HCT116 (cell line): ENCODE measurements at regions not wholly inside any gene's neighbourhood (a gene's known extent, or its start where the extent isn't known, plus 50 kb on each side); places are given as distances from the start of the nearest gene placed in this dataset.

Experiments
- ATAC-seq: fragments of 200-7000 bp; cut with Tn5 transposase; 2 replicates; pipeline ENCODE4 v1.9.1; 2020; ENCODE audit warnings: mild to moderate bottlenecking, moderate library complexity
- BruUV-seq: library from RNA; stranded (reverse); fragments of 400-500 nt; replicated peaks from 2 replicates; lab custom pipeline; 2021; lab: Mats Ljungman, UMichigan
- CTCF ChIA-PET: fragments of 300-600 bp; sonication (Branson Sonifier 250); formaldehyde crosslinking; loops from one replicate; lab custom pipeline; 2021; ENCODE audit warnings: antibody characterized with exemption; lab: Charles Lee
- POLR2A ChIA-PET: fragments of 300-600, 350-600 bp; sonication (Branson Sonifier 250); formaldehyde crosslinking; loops from one replicate; lab custom pipeline; 2021; ENCODE audit warnings: antibody characterized with exemption; lab: Charles Lee
- RAD21 ChIA-PET, 2 experiments: fragments of 300-600 bp; sonication (Branson Sonifier 250); formaldehyde crosslinking; loops; one replicate each; lab custom pipeline; 2023; ENCODE audit warnings: low total read pairs in 2 of 2; ENCODE audit not compliant: uncharacterized antibody in 2 of 2, unreplicated experiment in 2 of 2, low non-redundant PET in 1 of 2; lab: Charles Lee
- DNase-seq: peaks from one replicate; pipeline ENCODE4 v3.0.0-alpha.2; 2010; ENCODE audit warnings: low read depth, low spot score
- H2AFZ ChIP-seq: fragments of 200-600 bp; shearing (Covaris generic), sonication (generic); 2 replicates; pipeline ENCODE4 v1.6.1; 2017; ENCODE audit warnings: low read depth, mixed run types, mixed read lengths, antibody characterized with exemption, low read length; ENCODE audit not compliant: poor library complexity, severe bottlenecking
- H3K27ac ChIP-seq: 2 replicates; pipeline ENCODE4 v1.5.1; 2012; ENCODE audit warnings: low read depth, low read length
- H3K27me3 ChIP-seq: fragments of 200-600 bp; sonication (generic); 2 replicates; pipeline ENCODE4 v1.6.1; 2016; ENCODE audit warnings: mixed run types, low read length, mixed read lengths; ENCODE audit not compliant: insufficient read depth
- H3K36me3 ChIP-seq, 2 experiments: fragments of 200-500 bp in 1 of 2; fragments of 200-600 bp in 1 of 2; sonication (Bioruptor generic) in 1 of 2; sonication (generic) in 1 of 2; 2 replicates each; pipeline versions ENCODE4 v1.5.1 to v1.6.1; 2014 to 2016; ENCODE audit warnings: low read length in 2 of 2, inconsistent platforms in 1 of 2, mixed read lengths in 1 of 2, mixed run types in 1 of 2; ENCODE audit not compliant: insufficient read depth in 2 of 2, control insufficient read depth in 1 of 2
- H3K4me1 ChIP-seq, 2 experiments: fragments of 200-600 bp in 1 of 2; sonication (generic) in 1 of 2; 2 replicates each; pipeline versions ENCODE4 v1.5.1 to v1.6.1; 2012 to 2017; ENCODE audit warnings: low read length in 2 of 2, inconsistent platforms in 1 of 2, mild to moderate bottlenecking in 1 of 2, mixed read lengths in 1 of 2, mixed run types in 1 of 2, moderate library complexity in 1 of 2; ENCODE audit not compliant: insufficient read depth in 2 of 2, control insufficient read depth in 1 of 2
- H3K4me2 ChIP-seq: fragments of 200-600 bp; sonication (generic); 2 replicates; pipeline ENCODE4 v1.6.1; 2017; ENCODE audit warnings: mixed run types, low read length, mixed read lengths
- H3K4me3 ChIP-seq, 2 experiments: fragments of 200-600 bp in 1 of 2; sonication (generic) in 1 of 2; replicated peaks in 1 of 2; 2 replicates each; pipeline ENCODE4 v1.5.1; 2011 to 2016; ENCODE audit warnings: low read length in 2 of 2, control low read depth in 1 of 2, low read depth in 1 of 2, mild to moderate bottlenecking in 1 of 2, mixed read lengths in 1 of 2, mixed run types in 1 of 2
- H3K79me2 ChIP-seq: fragments of 200-600 bp; sonication (generic); 2 replicates; pipeline ENCODE4 v1.6.1; 2017; ENCODE audit warnings: mild to moderate bottlenecking, mixed run types, low read length, moderate library complexity, mixed read lengths; ENCODE audit not compliant: insufficient read depth
- H3K9ac ChIP-seq: fragments of 200-600 bp; sonication (generic); 2 replicates; pipeline ENCODE4 v1.6.1; 2016; ENCODE audit warnings: low read length, mixed read lengths
- H3K9me2 ChIP-seq: fragments of 200-600 bp; sonication (generic), shearing (Covaris generic); 2 replicates; pipeline ENCODE4 v1.6.1; 2017; ENCODE audit warnings: mixed run types, mild to moderate bottlenecking, moderate library complexity; ENCODE audit not compliant: insufficient read depth
- H3K9me3 ChIP-seq, 2 experiments: fragments of 200-500 bp in 1 of 2; fragments of 200-600 bp in 1 of 2; sonication (Bioruptor generic) in 1 of 2; sonication (generic) in 1 of 2; 2 replicates each; pipeline ENCODE4 v1.6.1; 2014 to 2017; ENCODE audit warnings: low read length in 2 of 2, mixed read lengths in 2 of 2, inconsistent platforms in 1 of 2, low read depth in 1 of 2, mild to moderate bottlenecking in 1 of 2, mixed run types in 1 of 2, moderate library complexity in 1 of 2; ENCODE audit not compliant: control insufficient read depth in 1 of 2, insufficient read depth in 1 of 2
- H4K20me1 ChIP-seq: fragments of 200-600 bp; sonication (generic), shearing (Covaris generic); 2 replicates; pipeline ENCODE4 v1.6.1; 2017; ENCODE audit warnings: mixed run types, mild to moderate bottlenecking, moderate library complexity; ENCODE audit not compliant: insufficient read depth
- CBX3 ChIP-seq: IDR thresholded peaks from 2 replicates; pipeline ENCODE4 v1.6.1; 2012; ENCODE audit warnings: low read depth
- CEBPB ChIP-seq: IDR thresholded peaks from 2 replicates; pipeline ENCODE4 v1.6.1; 2012; ENCODE audit warnings: low read depth
- EGR1 ChIP-seq: IDR thresholded peaks from 2 replicates; pipeline ENCODE4 v1.6.1; 2012; ENCODE audit warnings: low read depth
- POLR2AphosphoS5 ChIP-seq: IDR thresholded peaks from 2 replicates; pipeline ENCODE4 v1.6.1; 2011; ENCODE audit warnings: mild to moderate bottlenecking, low read depth, low read length, moderate library complexity
- RAD21 ChIP-seq: IDR thresholded peaks from 2 replicates; pipeline ENCODE4 v1.6.1; 2012; ENCODE audit warnings: low read depth, mild to moderate bottlenecking
- SIN3A ChIP-seq: IDR thresholded peaks from 2 replicates; pipeline ENCODE4 v1.6.1; 2012; ENCODE audit warnings: low read depth
- SRF ChIP-seq: IDR thresholded peaks from 2 replicates; pipeline ENCODE4 v1.6.1; 2012; ENCODE audit warnings: low read depth
- YY1 ChIP-seq: IDR thresholded peaks from 2 replicates; pipeline ENCODE4 v1.6.1; 2011; ENCODE audit warnings: low read length, low read depth, moderate library complexity, mild to moderate bottlenecking; ENCODE audit not compliant: insufficient replicate concordance; ENCODE audit errors: extremely low read depth
- ZBTB33 ChIP-seq: IDR thresholded peaks from 2 replicates; pipeline ENCODE4 v1.6.1; 2011; ENCODE audit warnings: mild to moderate bottlenecking, low read length, moderate library complexity; ENCODE audit not compliant: insufficient replicate concordance; ENCODE audit errors: extremely low read depth
- ZFX ChIP-seq: fragments of 450-650 bp; IDR thresholded peaks from 2 replicates; pipeline ENCODE4 v1.6.1; 2017
- intact Hi-C: fragments of 100-400 bp; cut with micrococcal nuclease; formaldehyde crosslinking; loops from 2 replicates; pipeline ENCODE4 v1.10.0; 2022

GRCh38 chr11:46202696-46203391 is 74.6 kb upstream of the CREB3L1 start:
- Histone ChIP-seq H3K27me3 (0 out of 2 replicates have a peak, but pooled peaks cover 4% of the 10 kb centered on the region), H4K20me1 (no peaks in the 10 kb centered on the region), H3K36me3 (no peaks in the 10 kb centered on the region), H3K4me1 (no peaks in the 10 kb centered on the region), H3K79me2 (no peaks in the 10 kb centered on the region), H3K27ac (no peak overlapping the region), H3K4me2 (no peak overlapping the region), H3K9ac (no peak overlapping the region)
- CTCF ChIA-PET = no interaction called here
- DNase-seq (no peak), ATAC-seq (no peak)
- RAD21 ChIA-PET = no interaction called here
- POLR2A ChIA-PET = no interaction called here
- TF ChIP-seq CBX3 (no peak), RAD21 (no peak), ZFX (no peak), POLR2AphosphoS5 (no peak)
- TF ChIP-seq, all 23 proteins: peak for 0
- Histone ChIP-seq H2AFZ (no peak overlapping the region), H3K9me3 (no peaks in the 10 kb centered on the region), H3K9me2 (no peaks in the 10 kb centered on the region), H3K4me3 (no peak overlapping the region)
- intact Hi-C loops = no loop called here
- BruUV-seq = no TSS peak

DNA sequence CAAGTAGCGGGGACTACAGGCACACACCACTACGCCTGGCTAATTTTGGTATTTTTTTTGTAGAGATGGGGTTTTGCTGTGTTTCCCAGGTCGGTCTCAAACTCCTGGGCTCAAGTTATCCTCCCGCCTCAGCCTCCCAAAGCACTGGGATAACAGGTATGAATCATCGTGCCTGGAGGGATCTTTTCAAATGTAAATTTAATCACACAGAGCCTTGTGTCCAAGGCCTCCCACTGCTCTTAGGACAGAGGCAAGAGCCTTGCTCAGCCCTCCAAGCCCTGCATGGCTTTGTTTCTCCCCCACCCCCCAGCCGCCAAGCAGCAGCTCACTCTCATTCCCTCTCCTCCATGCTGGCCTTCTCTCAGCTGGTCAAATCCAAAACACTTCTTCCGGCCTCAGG is 75.3 kb upstream of the CREB3L1 start:
- intact Hi-C loops = no loop called here
- no peak overlapping the region for H2AFZ ChIP-seq
- no peak overlapping the region for H3K9ac ChIP-seq
- H3K36me3 ChIP-seq = no peaks in the 10 kb centered on the region
- no peak overlapping the region for H3K4me2 ChIP-seq
- ChIA-PET RAD21 (no interaction called here), CTCF (no interaction called here), POLR2A (no interaction called here)
- no peak for TF ChIP-seq CEBPB
- no peak for TF ChIP-seq CBX3
- no peak for TF ChIP-seq EGR1
- no peak for TF ChIP-seq ZBTB33
- no peak for TF ChIP-seq SIN3A
- TF ChIP-seq YY1 = no peak
- no peak for TF ChIP-seq ZFX
- no peak for TF ChIP-seq SRF
- H3K27ac ChIP-seq = no peak overlapping the region
- H3K27me3 ChIP-seq = peaks cover 4% of the 10 kb centered on the region; the same call in 1 of the 2 replicates
- no peaks in the 10 kb centered on the region for H3K9me3 ChIP-seq
- no peaks in the 10 kb centered on the region for H4K20me1 ChIP-seq
- no peaks in the 10 kb centered on the region for H3K79me2 ChIP-seq
- ATAC-seq (no peak), DNase-seq (no peak)
- no peaks in the 10 kb centered on the region for H3K4me1 ChIP-seq
- H3K9me2 ChIP-seq = no peaks in the 10 kb centered on the region
- no peak overlapping the region for H3K4me3 ChIP-seq
- no TSS peak for BruUV-seq
